ENCODE measurements at regions not wholly inside any gene's neighbourhood (a gene's known extent, or its start where the extent isn't known, plus 50 kb on each side); places are given as distances from the start of the nearest gene placed in this dataset.
"Not testable (repeated sequence)": the region's sequence is repeated elsewhere in the genome, so short reads cannot be mapped to it uniquely, and the experiment has no call there.

GRCh38 chr7:84900215-84900614 is 286.6 kb downstream of the SEMA3D start:
- H3K4me3 ChIP-seq (ENCODE audit: low read depth in 2 of 2, low read length in 1 of 2): no peak overlapping the region
- ChIA-PET CTCF (no interaction called here), POLR2A (no interaction called here)
- H2AFZ ChIP-seq (ENCODE audit: low read depth): no peak overlapping the region
- H3K79me2 ChIP-seq (ENCODE audit: insufficient read depth): no peaks in the 10 kb centered on the region
- no peak overlapping the region for H3K4me2 ChIP-seq
- H3F3A ChIP-seq (replicated peaks; ENCODE audit: insufficient read depth): no peaks in the 10 kb centered on the region
- no peaks in the 10 kb centered on the region for H3K9me3 ChIP-seq
- H3K36me3 ChIP-seq (replicated peaks in 1 of 2; ENCODE audit: control insufficient read depth in 1 of 2, insufficient read depth in 2 of 2, low read length in 1 of 2): no peaks in the 10 kb centered on the region
- DNase-seq: no peak
- H3K27me3 ChIP-seq (ENCODE audit: insufficient read depth): no peaks in the 10 kb centered on the region
- H3K9ac ChIP-seq: no peak overlapping the region
- no peaks in the 10 kb centered on the region for H3K9me2 ChIP-seq
- H3K4me1 ChIP-seq (ENCODE audit: control insufficient read depth in 1 of 2, insufficient read depth in 2 of 2, low read depth in 1 of 2, low read length in 1 of 2): no peaks in the 10 kb centered on the region
- WGBS (ENCODE audit: low lambda C conversion rate): 67% methylated on average over 3 of the region's 3 CpGs
- H3K27ac ChIP-seq (ENCODE audit: low read depth in 2 of 2, low read length in 1 of 2): no peak overlapping the region
- H4K20me1 ChIP-seq (ENCODE audit: insufficient read depth): no peaks in the 10 kb centered on the region
- TF ChIP-seq MEF2A (IDR thresholded peaks at IDR 0.05; ENCODE audit: borderline replicate concordance, low read depth) (no peak), RXRA (IDR thresholded peaks at IDR 0.05; ENCODE audit: borderline replicate concordance, low read depth) (no peak)

GRCh38 chr7:84895563-84895962 is 291.3 kb downstream of the SEMA3D start:
- Histone ChIP-seq H2AFZ (ENCODE audit: low read depth) (no peak overlapping the region), H3K79me2 (ENCODE audit: insufficient read depth) (no peaks in the 10 kb centered on the region), H3K9me3 (no peaks in the 10 kb centered on the region), H4K20me1 (ENCODE audit: insufficient read depth) (no peaks in the 10 kb centered on the region), H3K4me3 (ENCODE audit: low read depth in 2 of 2, low read length in 1 of 2) (no peak overlapping the region), H3K9me2 (no peaks in the 10 kb centered on the region), H3K27me3 (ENCODE audit: insufficient read depth) (no peaks in the 10 kb centered on the region), H3K4me2 (no peak overlapping the region), H3K36me3 (replicated peaks in 1 of 2; ENCODE audit: control insufficient read depth in 1 of 2, insufficient read depth in 2 of 2, low read length in 1 of 2) (no peaks in the 10 kb centered on the region), H3K4me1 (ENCODE audit: control insufficient read depth in 1 of 2, insufficient read depth in 2 of 2, low read depth in 1 of 2, low read length in 1 of 2) (no peaks in the 10 kb centered on the region), H3F3A (replicated peaks; ENCODE audit: insufficient read depth) (no peaks in the 10 kb centered on the region), H3K27ac (ENCODE audit: low read depth in 2 of 2, low read length in 1 of 2) (no peak overlapping the region), H3K9ac (no peak overlapping the region)
- ChIA-PET POLR2A (no interaction called here), CTCF (no interaction called here)
- 87% methylated on average over 3 of the region's 3 CpGs for WGBS (ENCODE audit: low lambda C conversion rate)
- DNase-seq: no peak
- no peak for TF ChIP-seq MEF2A (IDR thresholded peaks at IDR 0.05; ENCODE audit: borderline replicate concordance, low read depth)
- TF ChIP-seq TEAD4 (IDR thresholded peaks at IDR 0.05; ENCODE audit: borderline replicate concordance, insufficient read depth): no peak
- no peak for TF ChIP-seq SIN3A (IDR thresholded peaks at IDR 0.05; ENCODE audit: borderline replicate concordance, low read depth, low read length)
- no peak for TF ChIP-seq ELF1 (IDR thresholded peaks at IDR 0.05)
- TF ChIP-seq EP300 (IDR thresholded peaks at IDR 0.05; ENCODE audit: borderline replicate concordance in 1 of 2, low read depth in 1 of 2, low read length in 1 of 2): no peak
- TF ChIP-seq GATA2 (CRISPR knock-in tag; IDR thresholded peaks at IDR 0.05): no peak
- TF ChIP-seq NRF1 (IDR thresholded peaks at IDR 0.05; ENCODE audit: low read depth, low read length): no peak

DNA sequence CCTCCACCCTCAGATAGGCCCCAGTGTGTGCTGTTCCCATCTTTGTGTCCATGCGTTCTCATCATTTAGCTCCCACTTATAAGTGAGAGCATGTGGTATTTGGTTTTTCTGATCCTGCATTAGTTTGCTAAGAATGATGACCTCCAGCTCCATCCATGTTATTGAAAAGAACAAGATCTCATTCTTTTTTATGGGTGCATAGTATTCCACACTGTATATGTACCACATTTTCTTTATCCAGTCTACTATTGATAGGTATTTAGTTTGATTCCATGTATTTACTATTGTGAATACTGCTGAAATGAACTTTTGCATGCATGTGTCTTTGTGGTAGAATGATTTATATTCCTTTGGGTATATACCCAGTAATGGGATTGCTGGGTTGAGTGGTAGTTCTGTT is 303.3 kb downstream of the SEMA3D start:
- H3K27me3 ChIP-seq (ENCODE audit: insufficient read depth); H3K27ac ChIP-seq (ENCODE audit: low read depth in 2 of 2, low read length in 1 of 2); H3K79me2 ChIP-seq (ENCODE audit: insufficient read depth); H4K20me1 ChIP-seq (ENCODE audit: insufficient read depth); H3K9ac ChIP-seq; H3K9me2 ChIP-seq; H3K4me3 ChIP-seq (ENCODE audit: low read depth in 2 of 2, low read length in 1 of 2); H3K4me1 ChIP-seq (ENCODE audit: control insufficient read depth in 1 of 2, insufficient read depth in 2 of 2, low read depth in 1 of 2, low read length in 1 of 2); POLR2A ChIA-PET; H3F3A ChIP-seq (replicated peaks; ENCODE audit: insufficient read depth); DNase-seq; CTCF ChIA-PET; H3K36me3 ChIP-seq (replicated peaks in 1 of 2; ENCODE audit: control insufficient read depth in 1 of 2, insufficient read depth in 2 of 2, low read length in 1 of 2); H3K9me3 ChIP-seq; H2AFZ ChIP-seq (ENCODE audit: low read depth); H3K4me2 ChIP-seq: not testable (repeated sequence)
- WGBS (ENCODE audit: low lambda C conversion rate): 94% methylated on average over 1 of the region's 1 CpG

DNA sequence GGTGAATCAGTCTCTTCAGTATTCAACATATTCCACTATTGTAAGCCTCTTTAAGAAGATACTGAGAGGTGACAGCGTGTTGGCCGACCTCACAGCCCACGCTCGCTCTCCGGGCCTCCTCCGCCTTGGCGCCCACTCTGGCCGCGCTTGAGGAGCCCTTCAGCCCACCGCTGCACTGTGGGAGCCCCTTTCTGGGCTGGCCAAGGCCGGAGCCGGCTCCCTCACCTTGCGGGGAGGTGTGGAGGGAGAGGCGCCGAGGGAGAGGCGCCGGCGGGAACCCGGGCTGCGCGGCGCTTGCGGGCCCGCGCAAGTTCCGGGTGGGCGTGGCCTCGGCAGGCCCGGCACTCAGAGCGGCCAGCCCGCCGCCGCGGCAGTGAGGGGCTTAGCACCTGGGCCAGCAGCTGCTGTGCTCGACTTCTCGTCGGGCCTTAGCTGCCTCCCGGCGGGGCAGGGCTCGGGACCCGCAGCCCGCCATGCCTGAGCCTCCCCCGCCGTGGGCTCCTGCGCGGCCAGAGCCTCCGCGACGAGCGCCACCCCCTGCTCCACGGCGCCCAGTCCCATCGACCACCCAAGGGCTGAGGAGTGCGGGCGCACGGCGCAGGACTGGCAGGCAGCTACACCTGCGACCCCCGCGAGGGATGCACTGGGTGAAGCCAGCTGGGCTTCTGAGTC is 306.4 kb downstream of the SEMA3D start:
- H3F3A ChIP-seq (replicated peaks; ENCODE audit: insufficient read depth); CTCF ChIA-PET; H2AFZ ChIP-seq (ENCODE audit: low read depth); H3K9me3 ChIP-seq; H3K36me3 ChIP-seq (replicated peaks in 1 of 2; ENCODE audit: control insufficient read depth in 1 of 2, insufficient read depth in 2 of 2, low read length in 1 of 2); H4K20me1 ChIP-seq (ENCODE audit: insufficient read depth); H3K27ac ChIP-seq (ENCODE audit: low read depth in 2 of 2, low read length in 1 of 2); H3K27me3 ChIP-seq (ENCODE audit: insufficient read depth); H3K4me2 ChIP-seq; POLR2A ChIA-PET; H3K79me2 ChIP-seq (ENCODE audit: insufficient read depth); DNase-seq; H3K9me2 ChIP-seq; H3K4me1 ChIP-seq (ENCODE audit: control insufficient read depth in 1 of 2, insufficient read depth in 2 of 2, low read depth in 1 of 2, low read length in 1 of 2); H3K4me3 ChIP-seq (ENCODE audit: low read depth in 2 of 2, low read length in 1 of 2); H3K9ac ChIP-seq: not testable (repeated sequence)
- 95% methylated on average over 44 of the region's 60 CpGs for WGBS (ENCODE audit: low lambda C conversion rate)
